ENCODE measurements at regions not wholly inside any gene's neighbourhood (a gene's known extent, or its start where the extent isn't known, plus 50 kb on each side); places are given as distances from the start of the nearest gene placed in this dataset.

- TF ChIP-seq CTCF (IDR thresholded peaks at IDR 0.05): no peak
- no peak for TF ChIP-seq POLR2A (IDR thresholded peaks at IDR 0.05)
- no peak for TF ChIP-seq EP300 (IDR thresholded peaks at IDR 0.05)
- no peak for TF ChIP-seq POLR2AphosphoS5 (IDR thresholded peaks at IDR 0.05)
Observed at GRCh38 chr3:140760324-140761075, 82.6 kb downstream of the TRIM42 start.

Measured in gastroesophageal sphincter (tissue), 3 donors.